Rectal smooth muscle tissue (tissue), 1 donor: ENCODE measurements at regions not wholly inside any gene's neighbourhood (a gene's known extent, or its start where the extent isn't known, plus 50 kb on each side); places are given as distances from the start of the nearest gene placed in this dataset.

Experiments
- H3K27ac ChIP-seq: one replicate; pipeline ENCODE4 v1.7.0; 2013; ENCODE audit warnings: low read depth, low read length, inconsistent platforms
- H3K27me3 ChIP-seq: one replicate; pipeline ENCODE4 v1.7.0; 2013; ENCODE audit warnings: low read length; ENCODE audit not compliant: control insufficient read depth, insufficient read depth
- H3K36me3 ChIP-seq: one replicate; pipeline ENCODE4 v1.7.0; 2013; ENCODE audit warnings: low read length; ENCODE audit not compliant: control insufficient read depth, insufficient read depth
- H3K4me1 ChIP-seq: one replicate; pipeline ENCODE4 v1.7.0; 2013; ENCODE audit warnings: low read length; ENCODE audit not compliant: control insufficient read depth, insufficient read depth
- H3K4me3 ChIP-seq: one replicate; pipeline ENCODE4 v1.7.0; 2013; ENCODE audit warnings: low read length
- H3K9ac ChIP-seq: one replicate; pipeline ENCODE4 v1.7.0; 2013; ENCODE audit warnings: low read length

DNA sequence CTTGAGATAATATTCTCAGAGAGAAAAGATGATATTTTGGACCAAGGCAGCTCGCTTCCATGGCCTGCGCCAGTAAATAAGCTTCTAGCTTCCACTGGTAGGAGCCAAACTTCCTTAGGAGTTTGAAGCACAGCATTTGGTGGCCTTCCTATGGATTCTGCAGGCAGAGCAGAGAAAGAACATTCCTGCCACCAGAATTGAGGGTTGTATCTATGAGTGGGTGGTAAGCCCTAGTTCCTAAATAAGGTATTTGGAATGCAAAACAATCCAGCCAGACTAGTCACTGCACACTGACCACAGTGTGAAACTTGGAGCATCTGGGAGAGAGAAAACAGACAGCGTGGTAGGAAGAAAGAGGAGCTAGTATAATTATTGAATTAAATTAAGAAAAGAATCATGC lies 54.1 kb upstream of the BCAR3 start:
- H3K4me1 ChIP-seq, result no peaks in the 10 kb centered on the region
- no peaks in the 10 kb centered on the region for H3K36me3 ChIP-seq
- no peaks in the 10 kb centered on the region for H3K27me3 ChIP-seq
- no peak overlapping the region for H3K9ac ChIP-seq
- no peak overlapping the region for H3K27ac ChIP-seq
- no peak overlapping the region for H3K4me3 ChIP-seq

DNA sequence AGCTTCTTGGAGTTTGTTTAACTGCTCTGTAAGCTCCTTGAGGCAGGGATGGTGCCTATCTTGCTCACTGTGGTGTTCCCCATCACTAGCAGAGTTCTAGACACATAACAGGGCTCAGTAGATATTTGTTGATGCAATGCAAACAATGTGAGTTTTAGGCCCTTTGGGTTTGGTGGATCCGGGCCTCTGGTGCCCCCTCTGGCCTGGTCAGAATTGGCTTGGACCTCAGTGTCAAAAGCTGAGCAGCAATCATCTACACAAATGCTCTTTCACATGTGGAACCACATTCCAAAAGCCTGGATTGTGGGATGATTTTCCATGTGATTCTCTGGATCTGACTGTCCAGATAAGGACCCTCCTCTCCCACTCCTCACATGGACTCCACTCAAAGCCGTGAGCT lies 53.4 kb upstream of the BCAR3 start:
- Histone ChIP-seq H3K27ac (no peak overlapping the region), H3K27me3 (no peaks in the 10 kb centered on the region), H3K4me3 (no peak overlapping the region), H3K4me1 (no peaks in the 10 kb centered on the region), H3K36me3 (no peaks in the 10 kb centered on the region), H3K9ac (no peak overlapping the region)

GRCh38 chr1:93733340-93733739 lies 51.7 kb upstream of the BCAR3 start:
- Histone ChIP-seq H3K27me3 (no peaks in the 10 kb centered on the region), H3K9ac (no peak overlapping the region), H3K4me1 (no peaks in the 10 kb centered on the region), H3K27ac (no peak overlapping the region), H3K36me3 (no peaks in the 10 kb centered on the region), H3K4me3 (no peak overlapping the region)

DNA sequence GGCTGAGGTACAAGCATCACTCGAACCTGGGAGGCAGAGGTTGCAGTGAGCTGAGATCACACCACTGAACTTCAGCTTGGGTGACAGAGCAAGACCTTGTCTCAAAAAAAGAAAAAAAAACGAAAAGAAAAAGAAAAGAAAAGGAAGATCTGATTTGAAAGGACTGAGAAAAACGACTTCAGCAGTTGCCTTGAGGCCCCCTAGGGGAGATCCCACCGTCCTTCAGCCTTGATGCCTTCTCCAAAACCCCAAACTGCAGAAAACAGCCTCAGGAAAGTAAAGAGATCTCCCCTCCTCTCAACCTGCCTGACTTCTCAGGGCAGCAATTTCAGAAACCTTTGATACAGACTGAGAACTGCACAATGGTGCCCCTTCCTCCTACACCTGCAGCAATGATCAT lies 50.9 kb upstream of the BCAR3 start:
- Histone ChIP-seq H3K36me3 (no peaks in the 10 kb centered on the region), H3K27me3 (no peaks in the 10 kb centered on the region), H3K4me3 (no peak overlapping the region), H3K4me1 (no peaks in the 10 kb centered on the region), H3K27ac (no peak overlapping the region), H3K9ac (no peak overlapping the region)
